Spinal cord (tissue), 9 donors: ENCODE measurements at regions not wholly inside any gene's neighbourhood (a gene's known extent, or its start where the extent isn't known, plus 50 kb on each side); places are given as distances from the start of the nearest gene placed in this dataset.
"Not testable (repeated sequence)": the region's sequence is repeated elsewhere in the genome, so short reads cannot be mapped to it uniquely, and the experiment has no call there.

Experiments used
- DNase-seq, 6 donors: peaks; one replicate each; pipeline versions ENCODE4 v3.0.0 to v3.0.0-alpha.2; 2013 to 2015; ENCODE audit warnings: low spot score in 6 of 6, low read depth in 4 of 6
- H3K27ac ChIP-seq: one replicate; pipeline ENCODE4 v1.5.1; 2013; ENCODE audit warnings: low read depth, low read length, control low read depth
- H3K27me3 ChIP-seq: one replicate; pipeline ENCODE4 v1.6.1; 2013; ENCODE audit warnings: low read length; ENCODE audit not compliant: control insufficient read depth, insufficient read depth
- H3K36me3 ChIP-seq: one replicate; pipeline ENCODE4 v1.6.1; 2013; ENCODE audit warnings: low read length; ENCODE audit not compliant: control insufficient read depth, insufficient read depth
- H3K4me1 ChIP-seq: one replicate; pipeline ENCODE4 v1.6.1; 2013; ENCODE audit warnings: low read length; ENCODE audit not compliant: control insufficient read depth, insufficient read depth
- H3K4me3 ChIP-seq: one replicate; pipeline ENCODE4 v1.5.1; 2013; ENCODE audit warnings: low read depth, low read length, control low read depth
- H3K9me3 ChIP-seq: one replicate; pipeline ENCODE4 v1.6.1; 2013; ENCODE audit warnings: low read length; ENCODE audit not compliant: control insufficient read depth, insufficient read depth
- WGBS: methylation state at CpG from one replicate; pipeline ENCODE4 v1.1.5; 2013; ENCODE audit warnings: missing lambda C conversion rate; ENCODE audit not compliant: insufficient coverage; 5-methylcytosine and 5-hydroxymethylcytosine counted together
- donor health status: healthy.

DNA sequence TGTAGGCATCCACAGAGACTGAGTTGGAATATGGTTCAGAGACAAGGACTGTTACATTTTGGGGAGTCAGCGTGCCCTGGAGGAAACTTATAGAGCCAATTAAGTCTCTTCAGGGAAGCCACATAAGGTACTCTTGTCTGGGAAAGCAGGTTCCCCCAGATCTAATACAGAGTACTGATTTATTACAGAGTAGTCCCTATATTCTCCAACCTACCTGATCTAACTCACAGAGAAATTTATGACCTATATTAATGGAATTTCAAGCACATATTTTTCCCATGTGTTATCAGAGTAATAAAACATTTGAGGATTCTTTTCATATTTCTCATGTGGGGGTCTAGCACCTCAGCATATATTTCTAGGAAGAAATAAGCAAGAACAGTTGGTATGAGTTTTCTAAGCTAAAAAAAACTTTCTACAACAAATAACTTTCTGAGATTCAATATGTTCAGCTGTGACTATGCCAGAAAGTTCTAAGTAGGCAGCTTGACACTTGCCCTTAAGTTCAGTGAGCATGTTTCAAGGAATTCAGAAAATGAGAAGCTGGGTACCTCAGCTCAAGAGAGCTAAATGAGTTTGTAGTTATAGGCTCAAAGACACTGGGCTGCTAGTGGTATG lies 75.3 kb upstream of the COL8A1 start:
- Histone ChIP-seq H3K4me1 (no peaks in the 10 kb centered on the region), H3K27me3 (no peaks in the 10 kb centered on the region), H3K27ac (no peak overlapping the region), H3K9me3 (peaks cover 3% of the 10 kb centered on the region), H3K36me3 (no peaks in the 10 kb centered on the region), H3K4me3 (no peak overlapping the region)
- WGBS, result 80% methylated on average over 1 of the region's 1 CpG
- no peak for DNase-seq

DNA sequence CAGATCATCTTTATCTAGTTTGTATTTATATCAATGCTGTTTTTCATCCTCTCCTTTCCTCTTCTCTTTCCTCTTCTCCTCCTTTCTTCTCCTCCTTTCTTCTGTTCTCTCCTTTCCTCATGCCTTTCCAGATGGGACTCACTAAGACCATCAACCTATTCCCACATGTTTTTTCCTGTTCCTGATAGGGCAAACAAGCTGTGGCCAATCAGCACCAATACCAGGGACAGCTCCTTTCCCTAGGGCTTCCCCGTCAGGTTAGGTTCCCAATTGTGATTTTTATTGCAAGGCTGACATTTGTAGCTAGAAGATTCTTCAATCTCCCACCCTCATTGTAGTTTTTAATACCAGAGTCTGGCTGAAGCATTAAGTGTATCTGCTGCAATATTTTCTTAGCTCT lies 76.3 kb upstream of the COL8A1 start:
- Histone ChIP-seq H3K27me3 (no peaks in the 10 kb centered on the region), H3K4me3 (no peak overlapping the region), H3K9me3 (peaks cover 3% of the 10 kb centered on the region), H3K27ac (no peak overlapping the region), H3K4me1 (no peaks in the 10 kb centered on the region), H3K36me3 (no peaks in the 10 kb centered on the region)
- no CpG with 5 or more reads among the region's 1 CpG for WGBS
- DNase-seq, result peak in 1 of 6 donors; percentile 21

GRCh38 chr3:99561056-99561455 lies 77.3 kb upstream of the COL8A1 start:
- H3K27me3 ChIP-seq, result no peaks in the 10 kb centered on the region
- H3K27ac ChIP-seq, result no peak overlapping the region
- H3K4me1 ChIP-seq, result no peaks in the 10 kb centered on the region
- 83% methylated on average over 3 of the region's 3 CpGs for WGBS
- no peak overlapping the region for H3K4me3 ChIP-seq
- DNase-seq, result no peak
- H3K36me3 ChIP-seq, result no peaks in the 10 kb centered on the region
- no peaks in the 10 kb centered on the region for H3K9me3 ChIP-seq

GRCh38 chr3:99559196-99559595 lies 79.2 kb upstream of the COL8A1 start:
- Histone ChIP-seq H3K27me3 (no peaks in the 10 kb centered on the region), H3K9me3 (no peaks in the 10 kb centered on the region)
- no peak for DNase-seq

GRCh38 chr3:99555885-99556284 lies 82.5 kb upstream of the COL8A1 start:
- DNase-seq, H3K27me3 ChIP-seq, H3K4me3 ChIP-seq, H3K9me3 ChIP-seq, H3K4me1 ChIP-seq, H3K36me3 ChIP-seq, H3K27ac ChIP-seq: not testable (repeated sequence)
- no CpG with 5 or more reads among the region's 5 CpGs for WGBS

More at GRCh38 chr3:99559196-99559595, 79.2 kb upstream of the COL8A1 start:
- H3K4me1 ChIP-seq, result no peaks in the 10 kb centered on the region
- H3K36me3 ChIP-seq, result no peaks in the 10 kb centered on the region
- H3K27ac ChIP-seq, result no peak overlapping the region
- no peak overlapping the region for H3K4me3 ChIP-seq

GRCh38 chr3:99551520-99551919 lies 86.9 kb upstream of the COL8A1 start:
- WGBS, result 38% methylated on average over 1 of the region's 1 CpG
- H3K27ac ChIP-seq, result no peak overlapping the region
- no peaks in the 10 kb centered on the region for H3K4me1 ChIP-seq
- no peaks in the 10 kb centered on the region for H3K9me3 ChIP-seq
- no peaks in the 10 kb centered on the region for H3K36me3 ChIP-seq
- no peak for DNase-seq
- H3K4me3 ChIP-seq, result no peak overlapping the region
- no peaks in the 10 kb centered on the region for H3K27me3 ChIP-seq

DNA sequence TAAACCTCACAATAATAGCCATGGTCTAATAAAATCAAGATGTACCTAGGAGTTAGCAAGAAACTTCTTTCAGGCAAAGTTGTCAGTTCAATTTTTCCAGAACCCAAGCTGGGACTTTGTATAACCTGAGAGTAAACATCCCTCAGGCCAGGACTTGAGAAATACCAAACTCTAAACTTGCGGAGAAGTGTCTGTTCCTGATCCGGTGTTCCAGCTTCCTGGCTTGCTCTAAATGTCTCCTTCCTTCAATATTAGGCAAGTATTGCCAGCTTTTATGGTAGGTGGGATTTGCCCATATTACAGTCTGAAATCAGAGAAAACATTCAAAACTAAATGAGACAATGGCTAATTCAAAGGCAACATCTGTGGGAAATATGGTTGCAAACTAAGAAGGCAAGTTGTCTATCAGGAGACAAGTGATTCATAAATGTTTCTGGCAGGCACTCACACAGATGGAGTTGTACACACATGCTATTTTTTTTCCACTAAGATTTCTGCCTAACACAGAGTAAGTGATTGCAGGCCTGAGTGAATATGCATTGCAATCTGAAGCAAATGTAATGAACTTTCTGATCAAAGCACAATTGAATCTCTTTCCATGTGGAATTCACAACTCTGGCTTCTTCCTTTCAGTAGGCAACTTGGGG lies 88.3 kb upstream of the COL8A1 start:
- H3K9me3 ChIP-seq, result no peaks in the 10 kb centered on the region
- DNase-seq, result peak in 1 of 6 donors; percentile 38
- 100% methylated on average over 1 of the region's 2 CpGs for WGBS

DNA sequence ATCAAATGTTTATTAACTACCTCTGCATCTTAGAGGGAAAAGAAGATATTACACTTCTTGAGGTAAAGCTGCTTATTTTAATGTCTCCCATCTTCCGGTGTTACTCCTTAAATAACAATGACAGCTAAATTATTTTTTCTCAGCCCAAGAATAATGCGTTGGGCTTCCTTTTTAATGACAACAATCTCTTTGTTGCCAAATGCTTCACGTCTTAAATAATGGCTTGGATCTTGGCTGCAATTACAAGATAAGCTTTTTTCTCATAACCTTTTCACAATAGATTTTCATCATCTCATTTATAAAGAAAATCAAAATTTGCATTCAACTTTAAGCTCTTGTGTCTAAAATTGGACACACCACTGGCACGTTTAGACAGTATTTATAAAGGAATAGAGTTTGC lies 89.2 kb upstream of the COL8A1 start:
- Histone ChIP-seq H3K4me1 (no peaks in the 10 kb centered on the region), H3K9me3 (no peaks in the 10 kb centered on the region), H3K4me3 (no peak overlapping the region), H3K36me3 (no peaks in the 10 kb centered on the region), H3K27ac (no peak overlapping the region), H3K27me3 (no peaks in the 10 kb centered on the region)
- no peak for DNase-seq
- 50% methylated on average over 1 of the region's 4 CpGs for WGBS

More for the DNA sequence above, 88.3 kb upstream of the COL8A1 start:
- Histone ChIP-seq H3K4me3 (no peak overlapping the region), H3K36me3 (no peaks in the 10 kb centered on the region), H3K4me1 (no peaks in the 10 kb centered on the region), H3K27ac (no peak overlapping the region), H3K27me3 (no peaks in the 10 kb centered on the region)

DNA sequence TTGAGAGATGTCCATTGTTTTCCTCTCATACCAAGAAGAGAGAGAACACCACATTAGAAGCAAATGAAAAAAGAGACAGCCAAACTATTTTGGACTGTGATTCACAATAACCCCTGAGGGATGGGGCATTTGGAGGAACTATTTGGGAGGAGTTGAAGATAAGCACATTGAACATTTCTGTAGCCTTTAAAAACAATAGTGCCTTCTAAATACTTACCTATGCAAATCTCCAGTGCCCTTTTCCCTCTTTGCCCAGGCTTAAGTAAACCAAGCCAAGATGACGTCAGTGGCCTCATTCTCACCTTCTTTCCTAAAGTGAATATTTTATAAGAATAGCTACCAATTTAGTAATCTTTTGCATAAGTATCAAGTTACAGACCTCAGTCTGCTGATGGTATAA lies 89.7 kb upstream of the COL8A1 start:
- Histone ChIP-seq H3K27me3 (no peaks in the 10 kb centered on the region), H3K4me1 (no peaks in the 10 kb centered on the region), H3K27ac (no peak overlapping the region), H3K36me3 (no peaks in the 10 kb centered on the region), H3K9me3 (no peaks in the 10 kb centered on the region), H3K4me3 (no peak overlapping the region)
- DNase-seq, result no peak
- WGBS, result no CpG with 5 or more reads among the region's 1 CpG

GRCh38 chr3:99545941-99546580 lies 92.3 kb upstream of the COL8A1 start:
- no peaks in the 10 kb centered on the region for H3K4me1 ChIP-seq
- H3K4me3 ChIP-seq, result no peak overlapping the region
- no peaks in the 10 kb centered on the region for H3K36me3 ChIP-seq
- WGBS, result no CpG with 5 or more reads among the region's 3 CpGs
- H3K9me3 ChIP-seq, result no peaks in the 10 kb centered on the region
- H3K27ac ChIP-seq, result no peak overlapping the region
- DNase-seq, result no peak
- H3K27me3 ChIP-seq, result no peaks in the 10 kb centered on the region
